ENCODE measurements at regions not wholly inside any gene's neighbourhood (a gene's known extent, or its start where the extent isn't known, plus 50 kb on each side); places are given as distances from the start of the nearest gene placed in this dataset.
"Not testable (repeated sequence)": the region's sequence is repeated elsewhere in the genome, so short reads cannot be mapped to it uniquely, and the experiment has no call there.

DNA sequence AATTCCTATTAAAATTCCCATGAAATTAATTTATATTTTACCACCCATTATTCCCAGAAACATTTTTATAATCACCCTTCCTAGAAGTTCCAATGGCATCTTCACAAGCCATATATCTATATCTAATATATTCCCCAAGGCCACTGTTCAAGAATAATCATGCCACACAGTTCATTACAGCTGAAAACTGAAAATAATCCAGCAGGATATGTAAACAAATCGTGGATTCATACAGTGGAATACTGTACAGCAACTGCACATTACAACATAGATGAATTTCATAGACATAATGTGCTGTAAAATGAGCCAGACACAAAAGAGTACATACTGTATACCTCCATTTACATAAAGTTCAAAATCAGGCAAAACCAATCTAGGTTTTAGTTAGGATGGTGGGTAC, 63.9 kb upstream of the SERPINE2 start:
- DNase-seq = no peak

- no peak for DNase-seq
These were observed 62.9 kb upstream of the SERPINE2 start for GRCh38 chr2:224101820-224102630.

DNA sequence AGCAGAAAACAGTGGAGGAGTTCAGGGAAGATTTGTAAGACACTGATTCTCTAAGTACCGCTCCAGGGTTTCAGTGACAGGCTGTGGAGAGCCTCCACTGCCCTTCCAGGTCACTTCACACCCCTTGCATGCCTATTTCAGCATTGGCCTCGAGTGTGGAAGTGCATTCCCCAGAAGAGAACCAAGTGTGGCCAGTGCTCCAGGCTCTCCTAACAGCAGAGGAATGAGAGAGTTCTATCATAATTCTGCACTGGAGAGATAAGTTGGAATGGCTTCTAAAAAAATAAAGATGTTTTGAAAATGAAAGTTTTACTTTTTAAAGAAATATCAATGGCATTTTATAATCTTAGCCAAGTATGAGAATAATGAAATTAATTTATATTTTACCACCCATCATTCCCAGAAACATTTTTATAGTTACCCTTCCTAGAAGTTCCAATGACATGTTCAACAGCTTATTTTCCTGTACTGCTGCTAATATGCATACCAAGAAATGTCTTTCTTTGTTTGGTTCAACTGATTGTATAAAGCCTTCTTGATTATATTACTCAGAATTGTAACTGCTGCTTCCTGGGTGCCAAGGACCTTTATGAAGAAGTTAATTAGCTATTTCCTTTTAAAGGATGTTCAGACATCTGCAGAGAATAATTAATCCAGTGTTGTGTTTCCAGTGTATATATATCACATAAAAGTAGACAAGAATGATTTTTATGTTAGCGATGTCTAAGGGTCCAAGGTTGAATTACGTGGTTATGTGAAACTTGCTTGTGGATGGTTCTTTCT, 61.0 kb upstream of the SERPINE2 start:
- no peak for DNase-seq

- DNase-seq = no peak
These were observed 59.6 kb upstream of the SERPINE2 start for GRCh38 chr2:224098481-224099230.

DNA sequence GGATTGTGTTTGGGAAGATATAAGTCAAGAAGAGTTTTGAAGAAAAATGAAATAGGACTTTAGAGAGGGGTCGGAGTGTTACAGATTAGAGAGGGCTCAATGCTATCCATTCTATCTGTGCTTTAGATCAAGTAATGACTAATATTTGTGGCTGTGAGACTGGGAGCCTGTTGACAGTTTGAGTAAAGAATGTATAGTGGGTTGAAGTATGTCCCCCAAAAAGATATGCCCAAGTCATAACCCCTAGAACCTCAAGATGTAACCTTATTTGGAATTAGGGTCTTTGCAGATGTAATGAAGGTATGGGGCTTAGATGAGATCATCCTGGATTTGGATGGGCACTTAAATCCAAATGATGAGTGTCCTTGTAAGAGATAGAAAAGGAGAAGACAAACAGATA, 55.3 kb upstream of the SERPINE2 start:
- DNase-seq = no peak

GRCh38 chr2:224091671-224092070, 52.6 kb upstream of the SERPINE2 start:
- DNase-seq = not testable (repeated sequence)

GRCh38 chr2:224089606-224090005, 50.5 kb upstream of the SERPINE2 start:
- DNase-seq = not testable (repeated sequence)

Data from AML-193 (cell line).